Right atrium auricular region (tissue), 2 donors: ENCODE measurements at regions not wholly inside any gene's neighbourhood (a gene's known extent, or its start where the extent isn't known, plus 50 kb on each side); places are given as distances from the start of the nearest gene placed in this dataset.

ENCODE experiments used
- DNase-seq: peaks from one replicate; pipeline ENCODE4 v3.0.0-alpha.2; 2019; ENCODE audit warnings: low spot score
- H3K27ac ChIP-seq, 2 donors: fragments of 200-600 bp; sonication (generic); 1 replicate in 1 of 2; 2 replicates in 1 of 2; pipeline ENCODE4 v1.5.1; 2016 to 2019
- H3K27me3 ChIP-seq, 2 donors: fragments of 200-600 bp; sonication (generic); one replicate each; pipeline versions ENCODE4 v1.5.1 to v1.6.0; 2017 to 2019
- H3K36me3 ChIP-seq: fragments of 200-600 bp; sonication (generic); one replicate; pipeline ENCODE4 v1.5.1; 2016
- H3K4me1 ChIP-seq, 2 donors: fragments of 200-600 bp; sonication (generic); one replicate each; pipeline versions ENCODE4 v1.5.1 to v1.6.0; 2017 to 2019
- H3K4me3 ChIP-seq, 2 donors: fragments of 200-600 bp; sonication (generic); 1 replicate in 1 of 2; 2 replicates in 1 of 2; pipeline ENCODE4 v1.5.1; 2017 to 2019; ENCODE audit warnings: mild to moderate bottlenecking in 1 of 2, moderate library complexity in 1 of 2
- H3K9me3 ChIP-seq, 2 donors: fragments of 200-600 bp; sonication (generic); one replicate each; pipeline ENCODE4 v1.5.1; 2019
- TF ChIP-seq, protein P1 (sequence below), 2 donors: fragments of 200-600 bp; sonication (generic); IDR thresholded peaks; one replicate each; pipeline ENCODE4 v1.5.1; 2019; ENCODE audit warnings: antibody characterized with exemption in 2 of 2

DNA sequence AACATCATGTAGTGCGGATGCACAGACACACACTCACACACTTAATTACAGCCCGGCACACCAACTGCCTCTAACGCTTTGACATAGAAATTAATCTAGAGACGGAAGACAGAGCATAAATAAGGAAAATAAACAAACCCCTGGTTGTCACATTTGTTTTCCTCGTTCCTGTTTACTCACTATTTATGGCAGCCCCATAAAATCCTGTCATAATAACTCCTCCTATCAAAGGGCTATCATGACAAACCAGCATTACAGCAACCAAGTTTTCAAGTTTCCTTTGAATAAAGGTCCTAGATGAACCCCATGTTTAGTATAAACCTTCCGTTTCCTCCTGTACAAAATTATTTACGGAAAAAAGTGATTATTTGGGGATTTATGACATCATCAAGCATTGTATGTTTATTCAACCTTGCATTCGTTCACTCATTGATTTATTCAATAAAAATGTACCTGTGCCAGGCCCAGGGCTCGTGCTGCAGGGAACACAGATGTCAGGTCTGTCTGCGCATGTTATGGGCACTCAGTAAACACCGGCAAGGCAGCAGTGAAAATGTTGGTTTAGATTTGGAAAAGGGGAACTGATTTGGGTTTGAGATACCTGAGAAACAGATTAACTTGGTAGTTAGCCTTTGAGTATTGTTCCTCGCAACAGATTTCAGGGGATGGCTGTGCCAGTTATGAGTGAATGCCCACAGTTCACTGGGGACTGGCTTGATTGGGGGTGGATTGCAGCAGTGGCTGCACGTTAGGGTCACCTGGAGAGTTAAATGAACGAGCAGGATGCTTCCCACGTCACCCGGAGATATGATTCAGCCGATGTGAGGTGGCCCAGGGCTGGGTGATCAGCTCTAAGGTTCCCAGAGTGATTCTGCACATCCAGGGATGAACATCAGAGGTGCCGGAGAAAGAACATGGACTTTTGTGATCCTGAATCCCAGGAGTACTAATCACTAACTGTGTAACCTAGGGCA is 295.3 kb upstream of the FOXQ1 start:
- Histone ChIP-seq H3K4me3 (no peak overlapping the region), H3K36me3 (no peaks in the 10 kb centered on the region), H3K4me1 (no peaks in the 10 kb centered on the region), H3K27ac (no peak overlapping the region), H3K27me3 (no peaks in the 10 kb centered on the region), H3K9me3 (no peaks in the 10 kb centered on the region)
- TF ChIP-seq, protein P1, sequence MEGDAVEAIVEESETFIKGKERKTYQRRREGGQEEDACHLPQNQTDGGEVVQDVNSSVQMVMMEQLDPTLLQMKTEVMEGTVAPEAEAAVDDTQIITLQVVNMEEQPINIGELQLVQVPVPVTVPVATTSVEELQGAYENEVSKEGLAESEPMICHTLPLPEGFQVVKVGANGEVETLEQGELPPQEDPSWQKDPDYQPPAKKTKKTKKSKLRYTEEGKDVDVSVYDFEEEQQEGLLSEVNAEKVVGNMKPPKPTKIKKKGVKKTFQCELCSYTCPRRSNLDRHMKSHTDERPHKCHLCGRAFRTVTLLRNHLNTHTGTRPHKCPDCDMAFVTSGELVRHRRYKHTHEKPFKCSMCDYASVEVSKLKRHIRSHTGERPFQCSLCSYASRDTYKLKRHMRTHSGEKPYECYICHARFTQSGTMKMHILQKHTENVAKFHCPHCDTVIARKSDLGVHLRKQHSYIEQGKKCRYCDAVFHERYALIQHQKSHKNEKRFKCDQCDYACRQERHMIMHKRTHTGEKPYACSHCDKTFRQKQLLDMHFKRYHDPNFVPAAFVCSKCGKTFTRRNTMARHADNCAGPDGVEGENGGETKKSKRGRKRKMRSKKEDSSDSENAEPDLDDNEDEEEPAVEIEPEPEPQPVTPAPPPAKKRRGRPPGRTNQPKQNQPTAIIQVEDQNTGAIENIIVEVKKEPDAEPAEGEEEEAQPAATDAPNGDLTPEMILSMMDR (IDR thresholded peaks at IDR 0.05) = no peak
- DNase-seq = peak; percentile 36

DNA sequence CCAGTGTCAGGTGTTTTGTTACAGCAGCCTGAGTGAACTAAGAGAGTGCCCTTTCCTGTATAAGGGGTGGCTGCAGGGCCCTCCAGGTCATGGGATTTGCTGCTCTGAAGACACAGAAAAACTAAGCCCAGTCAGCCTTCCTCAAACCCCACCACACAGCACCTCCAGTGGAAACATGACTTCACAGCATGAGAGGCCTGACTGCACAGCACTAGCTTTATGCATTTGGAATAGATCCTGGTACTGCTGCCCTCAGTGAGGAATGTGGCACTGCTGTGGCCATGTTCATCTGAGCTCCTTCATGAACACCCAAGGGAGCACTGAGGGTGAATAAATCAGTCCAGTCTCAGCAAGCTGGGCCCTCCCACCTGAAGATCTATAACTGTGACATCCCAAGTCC is 296.1 kb upstream of the FOXQ1 start:
- TF ChIP-seq, protein P1 (IDR thresholded peaks at IDR 0.05) = no peak
- H3K27me3 ChIP-seq = no peaks in the 10 kb centered on the region
- H3K9me3 ChIP-seq = no peaks in the 10 kb centered on the region
- H3K4me3 ChIP-seq = no peak overlapping the region
- DNase-seq = no peak
- no peak overlapping the region for H3K27ac ChIP-seq
- no peaks in the 10 kb centered on the region for H3K36me3 ChIP-seq
- no peaks in the 10 kb centered on the region for H3K4me1 ChIP-seq

DNA sequence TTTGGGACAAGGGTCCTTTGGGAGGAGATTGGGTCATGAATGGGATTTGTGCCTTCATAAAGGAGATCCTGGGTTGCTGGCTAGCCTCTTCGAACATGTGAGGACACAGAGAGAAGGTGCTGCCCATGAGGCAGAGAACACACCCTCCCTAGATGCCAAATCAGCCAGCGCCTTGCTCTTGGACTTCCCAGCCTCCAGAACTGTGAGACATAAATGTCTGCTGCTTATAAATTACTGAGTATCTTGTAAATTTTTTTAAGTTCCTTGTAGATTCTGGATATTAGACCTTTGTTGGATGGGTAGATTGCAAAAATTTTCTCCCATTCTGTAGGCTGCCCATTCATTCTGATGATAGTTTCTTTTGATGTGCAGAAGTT is 297.5 kb upstream of the FOXQ1 start:
- TF ChIP-seq, protein P1 (IDR thresholded peaks at IDR 0.05) = no peak
- DNase-seq = no peak

DNA sequence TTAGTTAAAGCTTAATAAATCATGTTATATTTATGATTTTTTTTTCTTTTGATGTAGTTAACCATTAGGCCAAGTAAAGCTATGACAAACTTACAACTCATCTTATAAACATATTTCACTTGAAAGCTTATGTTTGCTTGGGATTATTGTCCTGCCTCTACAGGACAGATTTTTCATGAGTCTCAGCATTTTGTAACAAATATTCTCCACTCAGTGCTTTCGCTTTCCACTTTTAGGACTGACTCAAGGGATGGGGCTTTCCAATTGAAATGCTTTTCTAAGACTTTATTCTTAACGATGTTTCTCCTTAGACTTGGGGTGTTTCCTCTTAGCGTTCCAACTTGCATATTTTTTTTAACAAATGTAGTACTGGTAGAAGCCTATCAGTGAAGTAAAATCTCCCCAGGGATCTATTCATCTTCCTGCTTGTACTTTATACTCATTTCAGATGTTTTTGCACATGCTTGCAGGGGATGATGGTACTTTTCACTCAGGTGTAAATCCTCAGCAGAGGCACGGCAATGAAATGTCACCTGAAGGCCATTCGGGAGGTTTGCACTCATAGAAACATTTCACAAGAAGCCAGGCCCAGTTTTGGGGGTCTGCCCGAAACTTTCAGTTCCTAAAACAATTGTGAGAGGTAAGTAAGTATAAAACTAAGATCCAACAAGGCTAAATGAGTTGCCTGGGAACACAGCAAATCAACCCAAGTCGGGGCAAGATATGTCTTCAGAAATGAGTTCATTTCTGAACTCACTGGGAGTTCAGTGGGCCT is 298.1 kb upstream of the FOXQ1 start:
- Histone ChIP-seq H3K4me3 (no peak overlapping the region), H3K4me1 (no peaks in the 10 kb centered on the region), H3K27me3 (no peaks in the 10 kb centered on the region), H3K9me3 (no peaks in the 10 kb centered on the region), H3K36me3 (no peaks in the 10 kb centered on the region), H3K27ac (no peak overlapping the region)
- DNase-seq = no peak
- TF ChIP-seq, protein P1 (IDR thresholded peaks at IDR 0.05) = no peak

More for the DNA sequence above, 297.5 kb upstream of the FOXQ1 start:
- Histone ChIP-seq H3K4me1 (no peaks in the 10 kb centered on the region), H3K27ac (no peak overlapping the region), H3K4me3 (no peak overlapping the region), H3K36me3 (no peaks in the 10 kb centered on the region), H3K9me3 (no peaks in the 10 kb centered on the region), H3K27me3 (no peaks in the 10 kb centered on the region)

DNA sequence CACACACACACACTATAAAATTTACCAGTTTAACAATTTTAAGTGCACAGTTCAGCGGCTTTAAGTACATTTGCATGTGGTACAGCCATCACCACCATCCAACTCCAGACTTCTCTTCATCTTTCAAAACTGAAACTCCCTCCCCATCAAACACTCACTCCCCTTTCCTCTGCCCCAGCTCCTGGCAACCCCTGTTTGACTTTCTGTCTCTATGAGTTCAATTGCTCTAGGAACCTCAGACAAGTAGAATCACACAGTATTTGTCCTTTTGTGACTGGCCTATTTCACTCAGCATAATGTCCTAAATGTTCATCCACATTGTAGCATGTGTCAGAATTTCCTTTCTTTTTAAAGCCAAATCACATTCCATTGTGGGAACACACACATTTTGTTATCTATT is 302.8 kb upstream of the FOXQ1 start:
- no peaks in the 10 kb centered on the region for H3K27me3 ChIP-seq
- no peak overlapping the region for H3K27ac ChIP-seq
- H3K4me1 ChIP-seq = no peaks in the 10 kb centered on the region
- TF ChIP-seq, protein P1 (IDR thresholded peaks at IDR 0.05) = no peak
- no peaks in the 10 kb centered on the region for H3K36me3 ChIP-seq
- no peak for DNase-seq
- no peaks in the 10 kb centered on the region for H3K9me3 ChIP-seq
- H3K4me3 ChIP-seq = no peak overlapping the region
